ENCODE measurements at regions not wholly inside any gene's neighbourhood (a gene's known extent, or its start where the extent isn't known, plus 50 kb on each side); places are given as distances from the start of the nearest gene placed in this dataset.

DNA sequence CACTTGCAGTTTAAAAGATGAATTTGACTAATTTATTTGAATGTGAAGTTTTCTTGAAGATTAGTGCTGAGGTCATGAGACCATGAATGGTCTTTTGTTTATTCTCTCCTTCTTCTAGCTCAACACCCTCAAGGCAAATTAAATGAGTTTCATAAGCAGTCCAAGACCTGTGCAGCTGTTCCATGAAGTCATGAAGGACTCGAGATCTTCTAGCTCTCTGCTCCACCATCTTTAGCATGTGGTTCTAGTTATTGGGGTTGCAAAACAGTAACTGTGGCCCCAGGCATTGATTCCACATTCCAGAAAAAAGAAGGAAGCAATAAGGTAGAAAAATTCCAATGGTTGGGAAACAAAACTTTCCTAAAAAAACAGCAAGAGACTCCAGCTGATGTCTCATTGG, 84.2 kb upstream of the HS3ST1 start:
- Histone ChIP-seq H3K9ac (ENCODE audit: low read depth in 2 of 2, low read length in 2 of 2) (no peak overlapping the region), H3K4me3 (no peak overlapping the region), H3K9me3 (no peaks in the 10 kb centered on the region), H3K4me1 (no peaks in the 10 kb centered on the region), H3K27me3 (no peaks in the 10 kb centered on the region), H3K27ac (no peak overlapping the region), H3K36me3 (no peaks in the 10 kb centered on the region)
- DNase-seq, result no peak
- intact Hi-C loops (cut with DNase I), result no loop called here
- TF ChIP-seq, protein P1, sequence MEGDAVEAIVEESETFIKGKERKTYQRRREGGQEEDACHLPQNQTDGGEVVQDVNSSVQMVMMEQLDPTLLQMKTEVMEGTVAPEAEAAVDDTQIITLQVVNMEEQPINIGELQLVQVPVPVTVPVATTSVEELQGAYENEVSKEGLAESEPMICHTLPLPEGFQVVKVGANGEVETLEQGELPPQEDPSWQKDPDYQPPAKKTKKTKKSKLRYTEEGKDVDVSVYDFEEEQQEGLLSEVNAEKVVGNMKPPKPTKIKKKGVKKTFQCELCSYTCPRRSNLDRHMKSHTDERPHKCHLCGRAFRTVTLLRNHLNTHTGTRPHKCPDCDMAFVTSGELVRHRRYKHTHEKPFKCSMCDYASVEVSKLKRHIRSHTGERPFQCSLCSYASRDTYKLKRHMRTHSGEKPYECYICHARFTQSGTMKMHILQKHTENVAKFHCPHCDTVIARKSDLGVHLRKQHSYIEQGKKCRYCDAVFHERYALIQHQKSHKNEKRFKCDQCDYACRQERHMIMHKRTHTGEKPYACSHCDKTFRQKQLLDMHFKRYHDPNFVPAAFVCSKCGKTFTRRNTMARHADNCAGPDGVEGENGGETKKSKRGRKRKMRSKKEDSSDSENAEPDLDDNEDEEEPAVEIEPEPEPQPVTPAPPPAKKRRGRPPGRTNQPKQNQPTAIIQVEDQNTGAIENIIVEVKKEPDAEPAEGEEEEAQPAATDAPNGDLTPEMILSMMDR (IDR thresholded peaks at IDR 0.05), result no peak

- H3K27ac ChIP-seq, result no peak overlapping the region
- H3K9ac ChIP-seq (ENCODE audit: low read depth in 2 of 2, low read length in 2 of 2), result no peak overlapping the region
- intact Hi-C loops (cut with DNase I), result no loop called here
- H3K9me3 ChIP-seq, result no peaks in the 10 kb centered on the region
- TF ChIP-seq, protein P1 (IDR thresholded peaks at IDR 0.05), result no peak
- DNase-seq, result no peak
- H3K4me3 ChIP-seq, result no peak overlapping the region
- H3K4me1 ChIP-seq, result no peaks in the 10 kb centered on the region
- no peaks in the 10 kb centered on the region for H3K36me3 ChIP-seq
- H3K27me3 ChIP-seq, result no peaks in the 10 kb centered on the region
Measured at GRCh38 chr4:11511321-11511720, 82.6 kb upstream of the HS3ST1 start.

- Histone ChIP-seq H3K9ac (ENCODE audit: low read depth in 2 of 2, low read length in 2 of 2) (no peak overlapping the region), H3K27ac (no peak overlapping the region), H3K4me1 (no peaks in the 10 kb centered on the region), H3K9me3 (no peaks in the 10 kb centered on the region), H3K27me3 (no peaks in the 10 kb centered on the region), H3K4me3 (no peak overlapping the region), H3K36me3 (no peaks in the 10 kb centered on the region)
- DNase-seq, result peak; percentile 41
- intact Hi-C loops (cut with DNase I), result loop anchor here (10.0 kb wide), 1 partner anchor 117 kb away; no protein-coding TSS in a partner anchor
- TF ChIP-seq, protein P1 (IDR thresholded peaks at IDR 0.05), result no peak
Measured at GRCh38 chr4:11507920-11508319, 79.2 kb upstream of the HS3ST1 start.

GRCh38 chr4:11506194-11506593, 77.5 kb upstream of the HS3ST1 start:
- H3K4me1 ChIP-seq, result no peaks in the 10 kb centered on the region
- peak overlapping the region; percentile 65 for H3K27ac ChIP-seq
- H3K27me3 ChIP-seq, result no peaks in the 10 kb centered on the region
- intact Hi-C loops (cut with DNase I), result loop anchor here (10.0 kb wide), 1 partner anchor 119 kb away; no protein-coding TSS in a partner anchor
- no peak for DNase-seq
- H3K36me3 ChIP-seq, result no peaks in the 10 kb centered on the region
- no peak overlapping the region for H3K4me3 ChIP-seq
- H3K9me3 ChIP-seq, result no peaks in the 10 kb centered on the region
- H3K9ac ChIP-seq (ENCODE audit: low read depth in 2 of 2, low read length in 2 of 2), result no peak overlapping the region
- TF ChIP-seq, protein P1 (IDR thresholded peaks at IDR 0.05), result no peak

DNA sequence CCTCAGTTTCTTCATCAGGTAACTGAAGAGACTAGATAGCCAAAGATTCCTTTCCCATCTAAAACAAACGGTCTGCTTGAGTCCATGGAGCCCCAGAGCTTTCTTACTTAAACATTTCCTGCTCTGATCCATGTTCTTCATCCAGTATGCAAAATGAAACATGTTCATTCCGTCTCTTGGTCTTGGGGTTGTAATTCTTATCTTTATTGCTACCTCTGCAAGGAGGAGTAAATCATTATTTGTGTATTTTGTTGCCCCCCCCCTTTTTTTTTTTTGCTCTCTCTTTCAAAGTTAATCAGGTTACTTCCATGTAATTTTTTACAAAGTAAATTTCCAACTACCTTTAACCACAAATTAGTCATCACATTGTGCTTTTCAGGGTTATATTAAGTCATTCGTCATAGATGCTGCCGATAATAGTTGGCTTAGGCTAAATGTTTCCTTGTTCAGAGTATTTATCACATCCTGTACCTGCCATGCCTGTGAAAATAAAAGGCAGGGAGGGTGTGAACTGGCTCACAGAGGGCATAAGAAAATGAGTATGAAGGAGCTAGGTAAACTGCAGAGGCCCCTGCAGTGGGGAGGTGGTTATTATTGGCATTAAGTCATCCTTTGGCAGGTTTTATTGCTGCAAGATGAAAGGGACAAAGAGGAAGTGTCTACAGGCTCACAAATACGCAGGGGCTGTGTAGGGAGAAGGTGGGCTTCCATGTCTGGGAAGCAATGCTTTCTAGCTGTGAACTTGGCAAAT, 76.7 kb upstream of the HS3ST1 start:
- intact Hi-C loops (cut with DNase I), result loop anchor here (10.0 kb wide), 1 partner anchor 119 kb away; no protein-coding TSS in a partner anchor
- Histone ChIP-seq H3K4me3 (no peak overlapping the region), H3K9ac (ENCODE audit: low read depth in 2 of 2, low read length in 2 of 2) (no peak overlapping the region), H3K27ac (peak overlapping the region; percentile 65), H3K27me3 (no peaks in the 10 kb centered on the region), H3K36me3 (no peaks in the 10 kb centered on the region), H3K9me3 (no peaks in the 10 kb centered on the region), H3K4me1 (no peaks in the 10 kb centered on the region)
- peak; percentile 60 for DNase-seq
- TF ChIP-seq, protein P1 (IDR thresholded peaks at IDR 0.05), result no peak

Measured in colonic mucosa (tissue), 4 donors.